ENCODE measurements at regions not wholly inside any gene's neighbourhood (a gene's known extent, or its start where the extent isn't known, plus 50 kb on each side); places are given as distances from the start of the nearest gene placed in this dataset.

- TF ChIP-seq ATF3 (IDR thresholded peaks at IDR 0.05; ENCODE audit: insufficient read depth, low read depth, low read length) (no peak), TAF7 (optimal IDR thresholded peaks at IDR 0.05; ENCODE audit: borderline replicate concordance, low read depth, low read length) (no peak)
Measured at GRCh38 chr3:72335458-72336095, 512.7 kb downstream of the SHQ1 start (continued).

Measured in H1 (cell line).